Stimulated activated CD4-positive, alpha-beta T cell treated with anti-CD3 and anti-CD28 coated beads, Interleukin-1b, Interleukin-23, amount 100 ng/mL, for 4 hours (primary cell): ENCODE measurements at regions not wholly inside any gene's neighbourhood (a gene's known extent, or its start where the extent isn't known, plus 50 kb on each side); places are given as distances from the start of the nearest gene placed in this dataset.

ENCODE experiments used
- DNase-seq, 2 donors: peaks; one replicate each; pipeline ENCODE4 v3.0.0-alpha.2; 2020; ENCODE audit warnings: low read depth in 2 of 2

DNA sequence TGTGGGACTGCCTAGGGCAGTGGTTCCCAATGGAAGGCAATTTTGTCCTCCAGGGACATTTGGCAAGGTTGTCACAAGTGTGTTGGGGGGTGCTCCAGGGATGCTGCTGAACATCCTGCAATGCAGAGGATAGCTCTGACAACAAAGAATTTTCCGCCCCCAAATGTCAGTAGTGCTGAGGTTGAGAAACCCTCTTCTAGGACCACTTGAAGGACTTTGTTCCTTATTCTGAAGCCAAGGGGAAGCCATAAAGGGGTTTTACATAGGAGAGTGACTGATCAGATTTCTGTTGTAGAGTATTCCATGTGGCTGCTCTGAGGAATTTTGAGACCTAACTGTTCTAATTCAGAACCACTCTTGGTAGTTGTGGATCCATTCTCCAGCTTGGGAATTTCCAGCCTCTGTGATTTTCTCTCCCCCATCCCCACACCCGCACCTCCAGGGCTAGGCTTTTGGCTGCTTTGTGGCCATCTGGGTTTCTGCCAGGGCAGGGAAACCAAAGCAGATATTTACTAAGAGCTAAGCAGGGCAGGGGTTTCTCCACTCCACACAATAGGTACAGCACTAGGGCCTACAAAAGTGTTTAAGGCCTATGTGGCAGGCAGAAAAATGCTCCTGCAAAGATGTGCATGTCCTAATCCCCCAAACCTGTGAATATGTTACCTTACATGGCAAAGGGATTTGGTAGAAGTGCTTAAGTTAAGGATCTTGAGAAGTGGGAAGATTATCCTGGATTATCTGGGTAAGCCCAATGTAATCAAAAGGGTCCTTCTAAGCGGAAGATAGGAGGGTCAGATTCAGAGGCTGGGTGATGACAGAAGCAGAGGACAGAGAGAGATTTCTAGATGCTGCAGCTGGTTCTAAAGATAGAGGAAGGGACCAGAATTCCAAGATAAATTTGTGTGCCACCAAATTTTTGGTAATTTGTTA, 135.4 kb downstream of the TMEM17 start:
- DNase-seq, result no peak

DNA sequence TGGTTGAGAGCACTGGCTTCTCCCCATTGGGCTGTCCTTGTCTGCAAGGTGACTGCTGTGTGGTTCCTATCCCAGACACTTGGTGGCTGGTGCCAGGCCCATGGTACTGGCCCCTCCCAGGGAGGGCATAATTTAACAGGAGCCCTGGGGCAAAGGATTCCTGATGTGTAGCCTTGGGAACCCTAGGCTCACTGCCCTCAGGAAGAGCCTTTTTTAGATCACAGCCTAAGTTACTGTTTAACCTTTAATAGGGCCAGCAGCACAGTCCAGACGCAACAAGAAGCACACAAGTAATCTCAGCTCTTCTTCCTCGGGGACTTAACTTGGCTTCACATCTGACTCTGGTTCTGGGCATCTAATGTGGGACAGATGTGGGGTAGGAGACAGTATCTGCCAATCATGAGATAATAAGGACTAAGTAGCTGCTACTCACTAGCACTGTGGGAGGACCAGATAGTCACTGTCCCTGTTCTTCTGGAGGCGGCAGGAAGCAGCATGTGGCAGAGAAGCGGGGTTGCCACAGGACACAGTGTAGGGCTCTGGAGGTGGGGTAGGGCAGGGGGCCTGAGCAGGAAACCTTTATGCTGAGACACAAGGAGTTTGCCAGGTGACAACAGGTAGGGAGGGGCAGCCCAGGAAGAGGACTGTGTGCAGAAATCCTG, 136.3 kb downstream of the TMEM17 start:
- no peak for DNase-seq

DNA sequence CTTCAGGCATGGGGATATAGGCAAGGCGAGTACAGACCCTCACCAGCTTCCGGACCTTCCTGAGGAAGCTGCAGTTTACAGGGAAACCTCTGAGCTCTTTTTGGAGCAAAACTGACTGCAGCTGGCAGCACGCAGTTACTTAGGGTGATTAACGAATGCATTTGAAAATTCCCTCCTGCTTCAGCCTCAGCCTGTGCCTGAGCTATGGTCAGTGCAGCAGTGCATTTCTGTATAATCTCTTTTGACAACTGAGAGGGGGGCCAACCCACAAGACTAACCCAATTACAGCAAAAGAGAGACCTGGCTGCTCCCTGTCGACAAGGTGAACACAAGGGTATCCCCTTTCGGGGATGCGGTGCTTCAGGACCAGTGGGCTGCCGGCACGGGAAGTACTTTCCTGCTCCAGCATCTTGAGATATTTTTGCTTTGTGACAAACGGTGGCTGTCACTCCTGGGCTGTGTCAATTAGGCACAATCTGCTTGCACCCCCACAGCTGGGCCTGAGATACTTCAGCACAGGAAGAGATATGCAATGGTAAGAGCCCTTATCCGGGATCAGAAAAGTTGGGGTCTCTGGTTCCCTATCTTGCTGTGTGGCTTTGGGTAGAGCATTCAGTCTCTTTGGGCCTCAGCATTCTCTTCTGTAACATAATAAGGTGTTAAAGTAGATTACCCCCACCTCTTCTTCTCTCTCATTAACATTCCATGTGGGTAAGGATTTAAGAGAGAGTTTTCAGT, 141.0 kb downstream of the TMEM17 start:
- DNase-seq, result no peak

DNA sequence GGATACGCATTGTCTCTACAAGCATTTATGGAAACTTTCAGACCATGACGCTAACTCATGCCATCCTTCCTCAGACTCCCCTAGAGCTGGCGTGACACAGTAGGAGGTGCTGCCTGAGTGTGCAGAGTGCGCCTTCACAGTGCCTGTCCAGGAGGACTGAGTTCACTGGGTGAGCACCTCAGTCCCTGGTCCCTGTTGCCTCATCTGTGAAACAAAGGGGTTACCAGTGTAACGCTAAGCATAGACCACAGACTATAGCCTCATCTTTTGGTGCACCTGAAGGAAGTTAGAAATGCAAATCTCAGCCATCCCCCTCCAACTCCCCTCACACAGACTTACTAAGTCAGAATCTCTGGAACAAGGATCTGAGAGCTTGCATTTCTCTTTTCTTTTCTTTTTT, 142.8 kb downstream of the TMEM17 start:
- no peak for DNase-seq

DNA sequence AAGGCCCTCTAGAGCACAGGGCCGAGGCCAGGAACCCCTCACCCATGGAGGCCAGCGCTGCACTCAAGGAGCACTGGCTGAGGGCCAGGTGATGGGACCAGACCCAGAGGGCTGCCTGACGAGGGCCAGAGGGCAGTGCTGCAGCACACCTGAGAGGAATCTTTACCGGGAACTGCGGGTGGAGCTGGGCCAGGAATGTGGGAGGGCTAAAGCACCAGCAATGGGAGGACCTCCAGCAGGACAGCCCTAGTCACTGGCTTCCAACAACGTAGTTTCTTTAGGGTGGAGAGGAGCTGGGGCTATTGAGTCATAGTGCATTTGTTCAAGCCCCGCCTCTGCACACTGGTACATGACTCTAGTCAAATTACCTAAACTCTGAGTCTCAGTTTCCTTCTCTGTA, 143.4 kb downstream of the TMEM17 start:
- DNase-seq, result no peak

DNA sequence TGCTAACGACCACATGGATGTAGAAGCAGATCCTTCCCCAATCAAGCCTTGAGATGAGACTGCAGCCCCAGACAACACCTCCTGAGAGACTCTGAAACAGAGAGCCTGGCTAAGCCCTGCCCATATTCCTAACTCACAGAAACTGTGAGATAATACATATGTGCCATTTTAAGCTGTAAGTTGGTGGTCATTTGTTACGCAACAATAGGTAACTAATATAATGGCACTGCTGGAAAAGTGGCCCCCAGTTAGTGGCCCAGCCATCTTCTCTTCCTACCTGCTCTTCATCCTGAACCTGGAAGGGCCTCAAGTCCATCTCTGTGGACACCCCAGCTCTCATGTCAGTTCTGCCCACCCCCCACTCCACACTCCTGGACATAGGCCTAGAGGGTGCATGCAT, 144.0 kb downstream of the TMEM17 start:
- DNase-seq, result no peak

DNA sequence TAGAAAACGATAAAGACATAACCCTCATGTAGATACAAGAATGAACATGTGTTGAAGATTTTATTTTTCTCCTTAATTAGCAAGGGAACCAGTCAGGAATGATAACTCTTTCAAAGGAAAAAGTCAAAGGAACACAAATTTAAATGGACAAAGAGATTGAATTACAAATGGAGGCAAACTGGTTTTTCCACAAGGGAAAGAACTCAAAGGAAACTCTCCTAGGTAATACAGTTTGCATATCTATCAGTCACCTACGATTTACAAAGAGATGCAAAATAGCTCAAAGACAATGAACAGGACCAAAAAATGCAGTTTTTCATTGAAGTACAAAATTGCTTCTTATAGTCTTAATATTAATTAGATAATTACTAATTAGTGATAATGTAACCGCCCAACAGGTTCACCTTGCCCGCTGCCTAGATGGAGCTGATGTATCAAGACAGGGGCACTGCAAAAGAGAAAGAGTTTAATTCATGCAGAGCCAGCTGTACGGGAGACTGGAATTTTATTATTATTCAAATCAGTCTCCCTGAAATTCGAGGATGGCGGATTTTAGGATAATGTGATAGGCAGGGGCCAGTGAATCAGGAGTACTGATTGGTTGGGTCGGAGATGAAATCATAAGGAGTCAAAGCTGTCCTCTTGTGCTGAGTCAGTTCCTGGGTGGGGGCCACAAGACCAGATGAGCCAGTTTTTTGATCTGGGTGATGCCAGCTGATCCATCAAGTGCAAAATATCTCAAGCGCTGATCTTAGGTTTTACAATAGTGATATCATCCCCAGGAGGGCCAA, 151.0 kb downstream of the TMEM17 start:
- no peak for DNase-seq

DNA sequence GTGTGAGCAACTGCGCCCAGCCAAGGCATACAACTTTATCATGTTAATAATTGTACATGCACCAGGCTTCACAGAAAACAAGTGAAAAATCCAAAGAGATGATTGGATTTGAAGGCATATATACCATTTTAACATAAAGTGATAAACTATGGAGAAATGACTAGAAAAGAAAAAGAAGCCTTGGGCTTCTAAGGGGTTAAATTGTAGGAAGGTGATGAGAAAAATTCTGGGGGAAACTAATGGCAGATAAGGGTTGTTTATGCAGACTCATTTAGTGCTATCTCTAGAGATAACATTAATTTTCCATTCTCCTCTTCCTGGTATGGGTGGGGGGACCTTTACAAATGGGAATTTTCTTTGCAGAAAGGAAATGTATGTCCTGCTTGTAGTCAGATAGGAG, 154.0 kb downstream of the TMEM17 start:
- DNase-seq, result no peak

DNA sequence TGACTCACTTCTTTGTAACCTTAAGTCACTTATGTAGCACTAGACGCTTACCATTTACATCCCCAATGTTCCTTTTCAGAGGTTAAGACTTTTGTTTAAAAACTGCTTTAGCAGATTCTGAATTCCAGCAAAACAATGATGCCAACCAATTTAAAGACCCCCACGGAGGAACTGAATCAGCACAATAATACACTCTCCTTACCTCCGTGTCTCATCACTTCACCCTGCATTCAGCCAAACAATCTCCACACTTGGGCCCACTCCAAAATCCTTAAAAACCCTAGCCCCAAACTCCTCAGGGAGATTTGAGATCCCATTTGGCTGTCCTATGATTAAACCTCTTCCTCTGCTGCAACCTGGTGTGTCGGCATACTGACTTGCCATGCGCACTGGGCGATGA, 153.9 kb downstream of the B3GNT2 start:
- no peak for DNase-seq

DNA sequence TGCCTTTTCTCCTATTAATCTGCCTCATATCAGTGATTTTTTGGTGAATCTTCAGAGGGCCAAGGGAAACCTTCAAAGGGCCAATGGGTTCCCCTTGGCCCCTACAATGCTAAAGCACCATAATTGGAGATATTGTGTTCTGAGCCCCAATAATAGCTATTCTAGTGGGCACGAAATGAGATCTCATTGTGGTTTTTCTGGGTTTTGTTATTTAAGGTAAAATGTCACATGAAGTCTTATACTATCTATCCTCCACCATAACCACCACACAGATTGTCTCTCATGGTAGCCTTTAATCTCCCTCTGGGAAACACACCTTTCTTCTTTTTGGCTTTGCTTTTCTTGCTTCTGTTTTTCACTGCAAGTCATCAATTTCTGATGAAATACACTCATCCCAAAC, 152.8 kb downstream of the B3GNT2 start:
- no peak for DNase-seq

DNA sequence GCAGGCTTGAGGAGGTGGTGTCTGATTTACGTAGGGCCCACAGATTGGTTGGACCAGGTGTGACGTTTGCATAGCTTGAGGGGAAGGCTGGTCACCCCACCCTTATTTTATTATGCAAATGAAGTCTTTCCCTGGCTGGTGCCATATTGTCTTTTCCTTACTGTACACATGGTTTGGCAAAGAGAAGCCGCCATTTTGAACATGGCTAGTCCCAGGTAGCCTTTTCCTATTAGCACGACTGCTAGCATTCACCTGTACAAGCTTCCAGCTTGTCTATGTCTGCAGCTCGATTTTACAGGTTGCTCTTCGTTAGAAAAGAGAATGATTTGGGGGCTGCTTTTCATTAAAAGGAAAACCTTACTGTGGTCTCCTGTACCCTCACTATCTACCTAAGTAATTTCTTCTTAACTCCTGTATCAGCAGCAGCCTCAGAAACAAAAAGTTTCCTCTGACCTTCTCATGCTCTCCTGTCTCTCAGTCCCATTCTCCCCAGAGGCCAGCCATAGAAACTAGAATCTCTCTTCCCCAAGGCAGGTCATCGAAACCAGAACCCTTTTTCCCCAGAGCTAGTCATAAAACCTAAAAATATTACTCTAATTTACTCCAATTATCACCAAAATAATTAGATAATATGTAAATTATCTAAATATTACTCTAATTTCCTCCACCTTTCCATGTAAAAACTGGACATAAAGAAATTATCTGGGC, 151.8 kb downstream of the B3GNT2 start:
- no peak for DNase-seq

DNA sequence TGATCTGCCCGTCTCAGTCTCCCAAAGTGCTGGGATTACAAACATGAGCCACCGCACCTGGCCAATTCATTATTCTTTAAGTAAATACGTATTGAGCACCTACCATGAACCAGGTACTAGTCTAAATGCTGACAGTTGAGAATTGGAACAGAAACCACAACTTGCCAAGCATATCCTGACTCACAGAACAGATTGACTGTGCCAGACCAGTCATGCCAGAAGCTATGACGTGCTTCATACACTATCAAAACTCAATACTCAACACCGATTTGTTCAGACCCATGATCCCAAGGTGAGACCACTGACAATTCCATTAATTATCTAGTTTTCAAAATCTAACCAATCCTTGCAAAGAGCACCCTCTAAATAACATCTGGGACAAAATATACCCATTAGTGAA, 148.6 kb downstream of the B3GNT2 start:
- DNase-seq, result no peak

DNA sequence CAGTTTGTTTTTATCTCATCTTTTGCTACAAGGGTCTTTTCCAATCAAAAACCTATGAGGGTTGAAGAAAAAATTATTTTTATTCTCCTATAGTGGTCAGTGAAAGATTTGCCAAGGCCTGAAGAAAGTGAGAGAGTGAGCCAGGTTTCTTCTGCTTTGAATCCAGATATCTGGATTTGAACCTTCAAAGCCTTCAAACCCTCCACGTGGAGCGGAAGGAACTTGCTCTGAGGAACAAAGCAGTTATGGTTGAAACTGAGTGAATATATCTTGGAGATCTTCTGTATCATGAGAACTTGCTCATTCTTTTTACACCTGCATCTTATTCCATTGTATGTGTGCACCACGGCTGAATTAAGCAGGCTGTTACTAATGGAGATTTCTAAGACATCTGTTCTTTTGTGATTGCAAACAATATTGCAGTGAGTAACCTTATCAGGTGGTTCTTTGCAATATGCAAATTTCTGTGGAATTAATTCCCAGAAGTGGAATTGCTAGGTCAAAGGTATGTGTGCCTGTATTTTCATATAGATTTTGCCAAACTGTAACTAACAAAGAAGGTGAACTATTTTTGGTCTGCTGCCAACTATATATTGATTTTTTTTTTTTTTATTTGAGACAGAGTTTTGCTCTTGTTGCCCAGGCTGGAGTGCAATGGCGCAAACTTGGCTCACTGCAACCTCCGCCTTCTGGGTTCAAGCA, 147.9 kb downstream of the B3GNT2 start:
- DNase-seq, result no peak

DNA sequence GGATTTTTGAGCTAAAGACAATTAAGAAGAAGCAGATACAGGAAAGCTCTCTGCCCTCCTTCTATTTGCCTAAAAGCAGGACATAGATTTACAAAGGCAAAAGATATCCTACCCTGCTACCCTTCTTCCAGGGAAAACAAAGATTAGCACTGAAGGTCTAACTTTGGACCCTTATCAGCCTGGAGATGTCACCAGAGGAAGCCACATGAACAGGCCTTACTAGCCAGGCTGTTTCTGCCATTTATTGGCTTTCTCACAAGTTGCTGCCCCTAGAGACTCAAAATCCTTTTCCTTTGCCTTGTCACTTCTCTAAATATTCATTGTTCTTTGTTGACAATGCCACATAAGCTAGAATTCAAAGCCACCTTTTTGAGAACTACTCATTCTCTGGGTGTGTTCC, 147.3 kb downstream of the B3GNT2 start:
- DNase-seq, result no peak

DNA sequence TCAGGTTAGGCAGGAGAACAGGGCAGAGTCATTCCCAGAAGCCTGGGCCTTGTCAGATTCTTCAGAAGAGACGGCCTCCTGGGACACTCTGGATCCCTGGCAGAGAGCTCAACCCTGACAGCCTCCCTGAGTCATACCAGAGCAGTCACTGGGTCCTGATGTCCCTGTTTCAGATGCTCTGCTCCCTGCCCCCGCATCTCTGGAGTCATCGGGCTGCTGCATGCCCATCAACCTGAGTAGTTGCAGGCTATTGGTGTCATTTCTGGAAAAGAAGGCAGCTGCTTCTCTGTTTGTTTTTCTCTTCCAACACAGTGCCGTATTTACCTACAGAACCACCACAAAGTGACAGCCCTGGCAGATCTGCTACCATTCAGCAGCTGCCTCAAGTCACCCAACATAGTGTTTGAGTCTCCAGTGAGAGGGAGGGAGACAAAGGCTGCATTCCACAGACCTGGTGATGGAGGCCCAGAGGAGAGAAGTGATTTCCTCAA, 145.1 kb downstream of the B3GNT2 start:
- DNase-seq, result no peak

DNA sequence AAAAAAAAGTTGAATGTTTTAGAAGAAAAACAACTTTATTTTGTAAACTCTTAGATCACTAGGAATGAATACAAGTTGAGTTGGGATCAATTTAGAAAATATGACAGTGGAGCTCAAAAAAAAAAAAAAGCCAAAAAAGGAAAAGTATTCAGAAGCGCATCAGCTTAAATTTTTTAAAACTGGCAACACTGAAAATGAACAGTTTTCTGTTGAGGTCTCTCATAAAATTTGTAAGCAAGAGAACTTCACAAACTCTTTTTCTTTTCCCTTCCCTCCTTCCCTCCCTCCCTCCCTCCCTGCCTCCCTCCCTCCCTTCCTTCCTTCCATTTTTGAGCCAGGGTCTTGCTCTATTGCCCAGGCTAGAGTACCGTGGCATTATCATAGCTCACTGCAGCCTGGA, 143.9 kb downstream of the B3GNT2 start:
- no peak for DNase-seq

DNA sequence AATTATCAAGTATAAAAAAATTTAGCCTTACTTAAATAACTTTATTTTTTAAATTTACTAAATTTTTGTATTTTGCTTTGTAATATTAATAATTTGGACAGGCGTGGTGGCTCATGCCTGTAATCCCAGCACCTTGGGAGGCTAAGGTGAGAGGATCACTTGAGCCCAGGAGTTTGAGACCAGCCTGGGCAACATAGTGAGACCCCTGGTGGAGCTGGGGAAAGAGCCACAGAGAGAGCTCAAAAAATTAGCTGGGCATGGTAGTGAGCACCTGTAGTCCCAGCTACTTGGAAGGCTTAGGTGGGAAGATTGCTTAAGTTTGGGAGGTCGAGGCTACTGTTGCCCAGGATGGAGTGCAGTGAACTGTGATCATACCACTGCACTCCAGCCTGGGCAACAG, 143.5 kb downstream of the B3GNT2 start:
- no peak for DNase-seq

DNA sequence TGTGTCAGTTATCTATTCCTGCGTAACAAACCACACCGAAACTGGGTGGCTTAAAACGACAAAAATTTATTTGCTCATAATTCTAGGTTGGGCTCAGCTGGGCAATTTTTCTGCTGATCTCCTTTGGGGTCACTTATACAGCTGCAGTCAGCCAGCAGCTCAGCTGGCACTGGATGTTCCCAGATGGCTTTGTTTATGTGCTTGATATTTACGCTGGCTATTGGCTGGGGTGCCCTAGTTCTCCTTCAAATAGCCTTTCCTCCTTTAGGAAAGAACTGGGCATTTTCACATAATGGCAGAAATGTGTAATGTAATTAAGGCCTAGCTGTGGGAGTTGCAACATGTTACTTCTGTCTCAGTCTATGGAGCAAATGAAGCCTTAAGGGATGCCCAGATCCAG, 142.2 kb downstream of the B3GNT2 start:
- no peak for DNase-seq

DNA sequence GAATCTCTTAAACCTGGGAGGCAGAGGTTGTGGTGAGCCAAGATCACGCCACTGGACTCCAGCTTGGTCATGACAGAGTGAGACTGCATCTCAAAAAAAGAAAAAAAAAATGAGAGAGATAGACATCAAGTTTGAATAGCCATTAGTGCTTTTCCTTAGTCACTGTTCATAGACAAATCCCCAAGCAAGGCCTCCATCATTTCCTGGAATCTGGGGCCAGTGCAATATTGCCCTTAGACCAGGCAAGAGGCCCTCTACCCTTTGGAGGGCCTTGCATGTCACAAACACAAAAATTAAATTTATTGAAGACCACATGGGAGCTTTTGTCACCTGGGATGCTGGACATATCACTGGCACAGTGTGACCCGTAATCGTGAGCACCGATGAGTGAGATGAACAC, 141.5 kb downstream of the B3GNT2 start:
- no peak for DNase-seq

DNA sequence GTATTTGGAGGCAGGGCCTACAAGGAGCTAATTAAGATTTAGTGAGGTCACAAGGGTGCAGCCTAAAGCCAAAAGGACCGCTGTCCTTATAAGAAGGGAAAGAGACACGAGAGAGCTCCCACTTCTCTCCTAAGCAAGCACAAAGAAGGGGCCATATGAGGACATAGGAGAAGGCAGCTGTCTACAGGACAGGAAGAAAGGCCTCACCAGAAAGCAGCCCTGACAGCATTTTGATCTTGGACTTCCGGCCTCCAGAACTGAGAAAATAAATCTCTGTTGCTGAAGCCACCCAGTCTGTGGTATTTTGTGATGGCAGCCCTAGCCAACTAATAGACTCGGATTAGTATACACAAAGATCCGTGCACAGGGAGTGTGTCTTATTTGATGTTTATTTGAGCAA, 139.7 kb downstream of the B3GNT2 start:
- no peak for DNase-seq
